AG04450 (cell line): ENCODE measurements at regions not wholly inside any gene's neighbourhood (a gene's known extent, or its start where the extent isn't known, plus 50 kb on each side); places are given as distances from the start of the nearest gene placed in this dataset.

Experiments
- CTCF ChIA-PET: fragments of 300-600, 350-600 bp; formaldehyde crosslinking; extraction: SDS; loops from one replicate; lab custom pipeline; 2022; ENCODE audit warnings: antibody characterized with exemption, inconsistent platforms; lab: Charles Lee
- POLR2A ChIA-PET: fragments of 350-600 bp; formaldehyde crosslinking; extraction: SDS; loops from one replicate; lab custom pipeline; 2021; ENCODE audit warnings: antibody characterized with exemption, inconsistent platforms; lab: Yijun Ruan, JAX
- DNase-seq: peaks from one replicate; pipeline ENCODE4 v3.0.0-alpha.2; 2011; ENCODE audit warnings: low read depth, low spot score
- H3K27ac ChIP-seq: one replicate; pipeline ENCODE4 v1.5.1; 2012; ENCODE audit warnings: low read depth, low read length, control low read depth
- H3K27me3 ChIP-seq: one replicate; pipeline ENCODE4 v1.6.0; 2012; ENCODE audit warnings: low read length; ENCODE audit not compliant: control insufficient read depth, insufficient read depth
- H3K4me3 ChIP-seq: 2 replicates; pipeline ENCODE4 v1.5.1; 2011; ENCODE audit warnings: mild to moderate bottlenecking, low read depth, low read length, control low read depth
- H3K9me3 ChIP-seq: 2 replicates; pipeline ENCODE4 v1.5.1; 2012; ENCODE audit warnings: low read length; ENCODE audit not compliant: control insufficient read depth, insufficient read depth
- TF ChIP-seq, protein P1 (sequence below): IDR thresholded peaks from 2 replicates; pipeline ENCODE4 v1.5.1; 2011; ENCODE audit warnings: low read depth, low read length, control low read depth, inconsistent platforms

DNA sequence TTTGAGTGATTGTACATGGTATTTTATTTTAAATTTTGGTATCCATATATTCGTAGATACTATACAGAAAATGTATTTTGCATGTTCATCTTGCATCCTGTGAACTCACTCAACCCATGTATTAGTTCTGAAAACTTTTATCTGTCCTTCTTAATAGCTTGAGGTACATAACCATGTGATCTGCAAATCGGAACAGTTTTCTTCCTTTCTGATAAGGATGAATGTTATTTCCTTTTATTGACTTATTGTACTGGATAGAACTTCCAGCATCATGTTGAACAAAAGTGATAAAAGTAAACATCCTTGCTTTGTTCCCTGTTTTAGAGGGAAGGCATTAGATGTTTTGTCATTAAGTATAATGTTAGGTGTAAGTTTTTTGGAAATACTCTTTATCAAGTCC, 554.7 kb downstream of the GALR1 start:
- ChIA-PET CTCF (no interaction called here), POLR2A (no interaction called here)
- no peak overlapping the region for H3K27ac ChIP-seq
- DNase-seq, result no peak
- TF ChIP-seq, protein P1, sequence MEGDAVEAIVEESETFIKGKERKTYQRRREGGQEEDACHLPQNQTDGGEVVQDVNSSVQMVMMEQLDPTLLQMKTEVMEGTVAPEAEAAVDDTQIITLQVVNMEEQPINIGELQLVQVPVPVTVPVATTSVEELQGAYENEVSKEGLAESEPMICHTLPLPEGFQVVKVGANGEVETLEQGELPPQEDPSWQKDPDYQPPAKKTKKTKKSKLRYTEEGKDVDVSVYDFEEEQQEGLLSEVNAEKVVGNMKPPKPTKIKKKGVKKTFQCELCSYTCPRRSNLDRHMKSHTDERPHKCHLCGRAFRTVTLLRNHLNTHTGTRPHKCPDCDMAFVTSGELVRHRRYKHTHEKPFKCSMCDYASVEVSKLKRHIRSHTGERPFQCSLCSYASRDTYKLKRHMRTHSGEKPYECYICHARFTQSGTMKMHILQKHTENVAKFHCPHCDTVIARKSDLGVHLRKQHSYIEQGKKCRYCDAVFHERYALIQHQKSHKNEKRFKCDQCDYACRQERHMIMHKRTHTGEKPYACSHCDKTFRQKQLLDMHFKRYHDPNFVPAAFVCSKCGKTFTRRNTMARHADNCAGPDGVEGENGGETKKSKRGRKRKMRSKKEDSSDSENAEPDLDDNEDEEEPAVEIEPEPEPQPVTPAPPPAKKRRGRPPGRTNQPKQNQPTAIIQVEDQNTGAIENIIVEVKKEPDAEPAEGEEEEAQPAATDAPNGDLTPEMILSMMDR, result no peak
- no peaks in the 10 kb centered on the region for H3K27me3 ChIP-seq
- H3K4me3 ChIP-seq, result no peak overlapping the region
- H3K9me3 ChIP-seq, result peaks cover 7% of the 10 kb centered on the region

DNA sequence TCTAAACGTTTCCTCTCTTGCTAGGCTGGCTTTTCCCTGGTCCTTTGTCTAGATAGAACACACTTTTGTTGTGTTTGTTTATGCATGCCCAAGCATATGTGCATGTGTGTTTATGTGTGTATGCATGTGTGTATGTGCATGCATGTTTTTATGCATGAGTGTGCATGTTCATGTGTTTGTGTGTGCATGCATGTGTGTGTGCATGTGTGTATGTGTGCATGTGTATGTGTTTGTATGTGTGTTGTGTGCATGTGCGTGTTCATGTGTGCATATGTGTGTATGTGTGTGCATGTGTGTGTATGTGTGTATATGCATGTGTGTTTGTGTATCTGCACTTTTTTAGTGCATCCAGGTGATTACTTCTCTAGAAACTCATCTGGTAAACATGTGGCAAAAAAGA, 558.0 kb downstream of the GALR1 start:
- TF ChIP-seq, protein P1, result no peak
- Histone ChIP-seq H3K9me3 (peaks cover 28% of the 10 kb centered on the region), H3K27me3 (no peaks in the 10 kb centered on the region), H3K4me3 (no peak overlapping the region), H3K27ac (no peak overlapping the region)
- DNase-seq, result no peak
- POLR2A ChIA-PET, result no interaction called here
- CTCF ChIA-PET, result no interaction called here

DNA sequence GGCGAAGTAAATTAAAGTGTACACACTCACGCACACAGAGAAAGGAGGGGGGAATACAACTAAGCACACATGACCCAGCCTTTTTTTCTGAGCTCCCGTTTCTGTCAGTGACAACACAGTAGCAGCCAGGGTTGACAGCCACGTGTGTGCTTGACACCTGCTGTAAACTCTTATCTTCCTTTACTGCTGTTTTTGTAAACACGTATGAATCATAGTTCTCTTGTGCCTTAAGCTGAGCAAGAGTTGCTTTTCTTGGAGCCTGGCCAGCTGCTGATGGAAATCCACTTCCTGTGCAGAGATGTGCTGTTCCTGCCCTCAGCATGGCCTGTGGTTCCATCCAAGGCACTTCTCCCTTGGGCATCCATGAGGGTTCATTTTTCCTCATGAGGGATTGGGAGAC, 561.9 kb downstream of the GALR1 start:
- CTCF ChIA-PET, result no interaction called here
- TF ChIP-seq, protein P1, result no peak
- H3K27me3 ChIP-seq, result no peaks in the 10 kb centered on the region
- H3K27ac ChIP-seq, result no peak overlapping the region
- H3K9me3 ChIP-seq, result peaks cover 35% of the 10 kb centered on the region
- no peak overlapping the region for H3K4me3 ChIP-seq
- POLR2A ChIA-PET, result no interaction called here
- DNase-seq, result no peak

DNA sequence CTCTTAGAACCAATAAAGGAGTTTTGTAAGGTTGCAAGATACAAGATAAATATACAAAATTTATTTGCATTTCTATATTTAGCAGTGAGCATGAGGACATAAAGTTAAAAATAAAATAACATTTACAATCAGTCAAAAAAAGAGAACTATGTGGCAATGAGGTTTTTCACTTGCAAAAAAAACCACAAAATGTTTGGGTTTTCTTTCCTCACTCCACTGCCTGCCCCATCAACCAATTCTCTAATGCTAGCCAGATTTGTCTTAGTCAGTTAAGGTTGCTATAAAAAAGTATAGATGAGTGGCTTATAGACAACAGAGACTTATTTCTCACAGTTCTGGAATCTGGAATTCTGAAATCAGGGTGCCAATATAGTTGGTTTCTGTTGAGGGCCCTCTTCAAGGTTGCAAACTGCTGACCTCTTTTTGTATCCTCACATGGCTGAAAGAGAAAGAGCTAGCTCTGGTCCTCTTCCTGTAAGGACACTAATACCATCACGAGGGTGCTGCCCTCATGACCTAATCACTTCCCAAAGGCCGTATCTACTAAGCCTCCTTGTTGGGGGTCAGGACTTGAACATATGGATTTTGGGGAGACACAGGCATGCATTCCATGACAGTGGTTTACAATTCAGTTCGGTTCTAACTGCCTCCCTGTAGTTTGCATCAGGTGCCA, 566.2 kb downstream of the GALR1 start:
- TF ChIP-seq, protein P1, result no peak
- Histone ChIP-seq H3K27ac (no peak overlapping the region), H3K9me3 (peaks cover 36% of the 10 kb centered on the region), H3K4me3 (no peak overlapping the region), H3K27me3 (no peaks in the 10 kb centered on the region)
- POLR2A ChIA-PET, result no interaction called here
- no peak for DNase-seq
- CTCF ChIA-PET, result no interaction called here

DNA sequence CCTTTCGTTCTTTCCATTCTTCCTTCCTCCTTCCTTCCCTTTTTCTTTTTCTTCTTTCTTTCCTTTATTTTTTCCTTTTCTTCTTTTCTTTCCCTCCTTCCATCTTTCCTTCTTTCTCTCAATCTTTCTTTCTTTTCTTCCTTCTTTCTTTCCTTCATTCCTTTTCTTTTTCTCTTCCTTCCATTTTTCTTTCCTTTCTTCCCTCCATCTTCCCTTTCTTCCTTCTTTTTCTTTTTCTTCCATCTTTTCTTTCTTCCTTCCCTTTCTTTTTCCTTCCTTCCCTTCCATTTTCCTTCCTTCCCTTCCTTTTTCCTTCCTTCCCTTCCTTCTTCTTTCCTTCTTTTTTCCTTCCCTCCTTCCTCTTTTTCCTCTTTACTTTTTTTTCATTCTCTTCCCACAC, 568.7 kb downstream of the GALR1 start:
- Histone ChIP-seq H3K27ac (no peak overlapping the region), H3K27me3 (no peaks in the 10 kb centered on the region), H3K4me3 (no peak overlapping the region), H3K9me3 (peaks cover 47% of the 10 kb centered on the region)
- POLR2A ChIA-PET, result no interaction called here
- TF ChIP-seq, protein P1, result no peak
- CTCF ChIA-PET, result no interaction called here
- DNase-seq, result no peak
